PC-3 (cell line): ENCODE measurements at regions not wholly inside any gene's neighbourhood (a gene's known extent, or its start where the extent isn't known, plus 50 kb on each side); places are given as distances from the start of the nearest gene placed in this dataset.

ENCODE experiments used
- EZH2phosphoT487 ChIP-seq: fragments of 300-600 bp; sonication (generic); IDR thresholded peaks from 2 replicates; pipeline ENCODE4 v1.6.1; 2018; ENCODE audit warnings: mild to moderate bottlenecking, antibody characterized with exemption, low read length, borderline replicate concordance
- TF ChIP-seq, protein P1 (sequence below): fragments of 300-600 bp; sonication (generic); conservative IDR thresholded peaks from 2 replicates; pipeline ENCODE4 v1.5.1; 2017; ENCODE audit warnings: antibody characterized with exemption, low read depth, mild to moderate bottlenecking, low read length

DNA sequence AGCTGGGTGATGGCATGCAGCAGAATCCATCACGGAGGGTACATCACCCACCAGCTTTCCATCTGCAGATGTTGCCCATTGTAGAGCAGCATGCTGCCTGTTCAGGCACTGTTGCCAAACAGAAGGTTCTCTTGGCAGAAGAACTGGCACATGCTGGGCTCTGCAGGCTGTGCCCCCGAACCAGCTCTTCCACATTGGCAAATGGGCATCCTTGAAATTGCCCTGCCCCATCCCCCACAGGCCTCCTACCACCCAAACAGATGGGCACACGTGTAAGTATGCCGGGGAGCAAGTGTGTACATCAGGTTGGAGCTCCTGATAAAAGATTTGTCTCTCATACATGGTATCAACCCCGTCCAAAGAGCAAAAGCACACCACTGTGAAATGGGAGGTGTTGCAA lies 220.3 kb upstream of the TAS2R1 start:
- TF ChIP-seq, protein P1, sequence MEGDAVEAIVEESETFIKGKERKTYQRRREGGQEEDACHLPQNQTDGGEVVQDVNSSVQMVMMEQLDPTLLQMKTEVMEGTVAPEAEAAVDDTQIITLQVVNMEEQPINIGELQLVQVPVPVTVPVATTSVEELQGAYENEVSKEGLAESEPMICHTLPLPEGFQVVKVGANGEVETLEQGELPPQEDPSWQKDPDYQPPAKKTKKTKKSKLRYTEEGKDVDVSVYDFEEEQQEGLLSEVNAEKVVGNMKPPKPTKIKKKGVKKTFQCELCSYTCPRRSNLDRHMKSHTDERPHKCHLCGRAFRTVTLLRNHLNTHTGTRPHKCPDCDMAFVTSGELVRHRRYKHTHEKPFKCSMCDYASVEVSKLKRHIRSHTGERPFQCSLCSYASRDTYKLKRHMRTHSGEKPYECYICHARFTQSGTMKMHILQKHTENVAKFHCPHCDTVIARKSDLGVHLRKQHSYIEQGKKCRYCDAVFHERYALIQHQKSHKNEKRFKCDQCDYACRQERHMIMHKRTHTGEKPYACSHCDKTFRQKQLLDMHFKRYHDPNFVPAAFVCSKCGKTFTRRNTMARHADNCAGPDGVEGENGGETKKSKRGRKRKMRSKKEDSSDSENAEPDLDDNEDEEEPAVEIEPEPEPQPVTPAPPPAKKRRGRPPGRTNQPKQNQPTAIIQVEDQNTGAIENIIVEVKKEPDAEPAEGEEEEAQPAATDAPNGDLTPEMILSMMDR, result no peak
- TF ChIP-seq EZH2phosphoT487, result no peak
